ENCODE measurements at regions not wholly inside any gene's neighbourhood (a gene's known extent, or its start where the extent isn't known, plus 50 kb on each side); places are given as distances from the start of the nearest gene placed in this dataset.

- no peak for DNase-seq (ENCODE audit: low read depth)
- no peak overlapping the region for H3K4me3 ChIP-seq (ENCODE audit: control insufficient read depth, low read depth, low read length)
- TF ChIP-seq CTCF (conservative IDR thresholded peaks at IDR 0.05; ENCODE audit: control insufficient read depth, insufficient read depth, low read depth, low read length) = no peak
Measured at GRCh38 chr2:64718250-64718885, 64.7 kb upstream of the SERTAD2 start.

DNA sequence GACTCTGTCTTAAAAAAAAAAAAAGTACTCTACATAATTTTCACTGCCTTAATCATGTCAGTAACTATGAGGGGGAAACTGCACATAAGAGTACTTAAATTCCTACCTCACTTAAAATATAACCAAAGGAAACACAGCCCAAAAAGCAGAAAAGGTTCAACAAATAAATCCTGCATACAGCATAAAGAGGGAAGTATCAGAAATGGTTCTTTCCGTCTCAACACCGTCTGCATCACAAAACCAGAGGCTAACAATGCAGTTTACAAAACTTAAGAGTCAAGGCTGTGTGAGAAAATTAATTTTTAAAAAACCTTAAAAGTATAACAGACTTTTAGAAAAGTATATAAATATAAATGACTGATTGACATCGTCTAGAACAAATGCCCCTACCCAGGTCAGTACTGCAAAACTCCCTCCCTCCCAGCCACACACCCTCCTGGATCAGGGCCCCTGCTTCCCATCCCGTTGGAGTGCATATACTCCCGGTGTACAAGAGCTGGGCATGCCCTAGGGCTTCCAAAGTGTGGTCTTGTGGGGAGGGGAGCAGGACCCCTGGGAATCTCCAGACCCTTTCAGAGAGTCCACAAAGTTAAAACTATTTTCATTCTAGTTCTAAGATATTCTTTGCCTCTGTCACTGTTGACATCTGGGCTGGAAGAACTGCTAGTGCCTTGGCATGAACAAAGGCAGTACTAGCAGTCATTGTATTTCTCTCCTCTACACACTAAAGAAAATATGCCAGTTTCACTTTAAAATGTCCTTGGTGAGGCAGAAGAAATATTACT is 67.0 kb upstream of the SERTAD2 start:
- no peak for DNase-seq (ENCODE audit: low read depth)
- no peak for TF ChIP-seq CTCF (conservative IDR thresholded peaks at IDR 0.05; ENCODE audit: control insufficient read depth, insufficient read depth, low read depth, low read length)
- H3K4me3 ChIP-seq (ENCODE audit: control insufficient read depth, low read depth, low read length) = no peak overlapping the region

GRCh38 chr2:64721320-64721623 is 67.6 kb upstream of the SERTAD2 start:
- TF ChIP-seq CTCF (conservative IDR thresholded peaks at IDR 0.05; ENCODE audit: control insufficient read depth, insufficient read depth, low read depth, low read length) = no peak
- no peak for DNase-seq (ENCODE audit: low read depth)
- no peak overlapping the region for H3K4me3 ChIP-seq (ENCODE audit: control insufficient read depth, low read depth, low read length)

DNA sequence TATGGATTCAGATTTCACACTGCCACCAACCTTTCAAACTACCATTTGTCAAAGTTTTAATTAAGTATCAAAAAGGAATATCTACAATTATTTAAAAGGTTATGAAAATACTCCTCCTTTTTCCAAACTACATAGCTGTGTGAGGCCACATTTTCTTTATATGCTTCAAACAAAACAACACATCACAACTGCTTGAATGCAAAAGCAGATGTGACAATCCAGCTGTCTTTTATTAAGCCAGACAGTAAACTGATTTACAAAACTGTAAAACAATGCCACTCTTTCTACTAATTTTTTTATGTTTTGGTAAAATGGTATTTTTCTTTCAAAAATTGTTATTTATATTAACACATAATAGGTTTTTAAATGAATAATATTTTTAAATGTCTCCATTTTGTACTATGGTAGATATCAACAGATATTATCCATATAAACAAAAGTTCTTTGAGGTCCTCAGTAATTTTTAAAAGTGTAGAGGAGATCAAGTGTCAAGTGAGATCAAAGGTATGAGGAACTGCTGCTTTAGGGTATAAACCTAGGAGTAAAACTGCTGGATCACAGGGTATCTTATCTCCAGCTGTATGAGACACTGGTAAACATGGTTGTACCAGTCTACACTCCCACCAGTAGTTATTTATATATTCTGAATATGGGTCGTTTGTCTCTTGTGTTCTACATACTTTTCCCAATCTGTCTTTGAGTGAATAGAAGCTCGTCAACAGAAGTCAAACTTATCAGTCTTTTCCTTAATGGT is 68.8 kb upstream of the SERTAD2 start:
- H3K4me3 ChIP-seq (ENCODE audit: control insufficient read depth, low read depth, low read length) = no peak overlapping the region
- TF ChIP-seq CTCF (conservative IDR thresholded peaks at IDR 0.05; ENCODE audit: control insufficient read depth, insufficient read depth, low read depth, low read length) = no peak
- no peak for DNase-seq (ENCODE audit: low read depth)

DNA sequence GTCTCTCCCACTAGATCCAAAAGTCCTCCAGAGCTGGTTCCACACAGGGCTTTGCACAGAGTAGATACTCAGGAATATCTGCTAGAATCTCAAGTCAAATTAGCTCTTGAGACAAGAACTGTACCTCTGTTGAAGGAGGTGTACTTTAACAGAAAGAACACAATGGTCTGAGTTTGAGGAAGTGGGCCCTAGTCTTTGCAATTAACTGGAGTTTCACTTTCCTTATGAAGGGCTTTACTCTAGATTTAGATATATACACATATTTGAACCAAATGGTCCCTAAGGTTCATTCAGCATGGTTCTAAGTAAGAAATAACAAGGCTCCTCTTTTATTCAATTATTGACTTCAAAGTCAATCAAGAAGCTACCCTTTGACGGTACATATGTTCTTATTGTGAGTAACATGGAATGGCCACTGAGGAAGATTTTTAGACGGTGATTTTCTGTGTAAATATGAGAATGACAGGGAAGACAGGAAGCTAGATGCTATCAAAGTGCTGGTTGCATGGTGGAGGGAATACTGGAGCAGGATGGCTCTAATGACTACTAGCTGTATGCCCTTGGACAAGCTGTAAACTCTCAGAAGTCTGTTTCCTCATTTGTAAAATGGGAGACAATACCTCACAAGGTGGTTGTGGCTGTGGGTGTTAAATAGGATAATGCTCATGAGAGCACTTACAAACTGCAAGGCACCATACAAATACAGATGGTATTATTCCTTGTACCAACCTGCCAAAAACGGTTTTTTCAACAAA is 73.5 kb upstream of the SERTAD2 start:
- no peak overlapping the region for H3K4me3 ChIP-seq (ENCODE audit: control insufficient read depth, low read depth, low read length)
- no peak for DNase-seq (ENCODE audit: low read depth)
- no peak for TF ChIP-seq CTCF (conservative IDR thresholded peaks at IDR 0.05; ENCODE audit: control insufficient read depth, insufficient read depth, low read depth, low read length)

DNA sequence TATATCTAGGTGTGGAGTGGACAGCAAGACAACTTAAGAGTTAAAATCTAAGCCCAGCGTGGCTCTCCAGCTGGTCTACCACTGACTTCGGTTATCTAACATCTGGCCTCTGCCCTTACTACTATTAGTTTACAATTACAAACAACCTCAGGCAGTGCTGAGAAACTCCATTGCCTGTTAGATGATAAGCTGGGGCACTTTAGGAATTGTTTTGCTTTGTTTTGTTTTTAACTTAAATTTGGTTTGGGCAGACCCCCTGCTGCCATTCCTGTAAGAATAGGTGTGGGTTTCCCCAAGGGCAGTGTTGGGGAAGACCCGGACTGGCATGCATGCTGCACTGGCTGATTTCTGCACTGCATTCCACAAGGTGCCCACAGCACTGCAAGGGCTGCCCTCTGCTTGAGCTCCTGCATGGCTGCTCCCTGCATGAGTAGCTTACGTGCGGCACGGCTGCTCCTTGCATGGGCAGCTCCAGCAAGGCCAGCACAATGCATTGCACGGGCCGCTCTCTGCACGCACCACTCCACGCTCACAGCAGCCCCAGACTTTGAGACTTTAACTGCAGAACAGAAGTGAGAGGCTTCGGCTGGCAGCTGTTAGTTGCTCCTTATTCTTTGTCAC is 74.2 kb upstream of the SERTAD2 start:
- TF ChIP-seq CTCF (conservative IDR thresholded peaks at IDR 0.05; ENCODE audit: control insufficient read depth, insufficient read depth, low read depth, low read length) = no peak
- no peak overlapping the region for H3K4me3 ChIP-seq (ENCODE audit: control insufficient read depth, low read depth, low read length)
- DNase-seq (ENCODE audit: low read depth) = no peak
